Uterus (tissue), 2 donors: ENCODE measurements at regions not wholly inside any gene's neighbourhood (a gene's known extent, or its start where the extent isn't known, plus 50 kb on each side); places are given as distances from the start of the nearest gene placed in this dataset.

Experiments
- CTCF ChIP-seq, 4 experiments: fragments of 200-600 bp in 2 of 4; fragments of 450-650 bp in 2 of 4; sonication (generic) in 2 of 4; IDR thresholded peaks; one replicate each; pipeline ENCODE4 v1.5.1; 2016 to 2019; ENCODE audit warnings: antibody characterized with exemption in 4 of 4, mild to moderate bottlenecking in 2 of 4, moderate library complexity in 1 of 4
- POLR2A ChIP-seq, 2 donors: fragments of 450-650 bp; IDR thresholded peaks; one replicate each; pipeline ENCODE4 v1.6.1; 2016; ENCODE audit warnings: antibody characterized with exemption in 2 of 2, mild to moderate bottlenecking in 1 of 2, moderate library complexity in 1 of 2

GRCh38 chr12:92276276-92276675, 130.6 kb upstream of the BTG1 start:
- TF ChIP-seq CTCF (IDR thresholded peaks at IDR 0.05) (no peak), POLR2A (IDR thresholded peaks at IDR 0.05) (no peak)
